CD14-positive monocyte (primary cell): ENCODE measurements at regions not wholly inside any gene's neighbourhood (a gene's known extent, or its start where the extent isn't known, plus 50 kb on each side); places are given as distances from the start of the nearest gene placed in this dataset.

Experiments used
- DNase-seq, 3 donors: peaks; one replicate each; pipeline ENCODE4 v3.0.0-alpha.2; 2011 to 2022
- H2AFZ ChIP-seq: 2 replicates; pipeline ENCODE4 v1.6.0; 2012; ENCODE audit warnings: mild to moderate bottlenecking, low read depth, low read length, inconsistent platforms; ENCODE audit not compliant: insufficient read depth, poor library complexity, severe bottlenecking
- H3K27ac ChIP-seq, 2 donors: 1 replicate in 1 of 2; 2 replicates in 1 of 2; pipeline ENCODE4 v1.5.1; 2012 to 2013; ENCODE audit warnings: low read length in 2 of 2, control low read depth in 1 of 2, inconsistent platforms in 1 of 2, low read depth in 1 of 2, mild to moderate bottlenecking in 1 of 2
- H3K27me3 ChIP-seq, 2 donors: one replicate each; pipeline versions ENCODE4 v1.6.0 to v1.6.1; 2011 to 2013; ENCODE audit warnings: low read length in 2 of 2; ENCODE audit not compliant: control insufficient read depth in 2 of 2, insufficient read depth in 2 of 2
- H3K36me3 ChIP-seq, 2 donors: replicated peaks in 1 of 2; 1 replicate in 1 of 2; 2 replicates in 1 of 2; pipeline versions ENCODE4 v1.5.1 to v1.6.1; 2012 to 2013; ENCODE audit warnings: low read length in 2 of 2, control low read depth in 1 of 2, inconsistent platforms in 1 of 2, mild to moderate bottlenecking in 1 of 2; ENCODE audit not compliant: insufficient read depth in 2 of 2, control insufficient read depth in 1 of 2
- H3K4me1 ChIP-seq, 2 donors: 1 replicate in 1 of 2; 2 replicates in 1 of 2; pipeline versions ENCODE4 v1.5.1 to v1.6.1; 2012 to 2013; ENCODE audit warnings: low read length in 2 of 2, control low read depth in 1 of 2, inconsistent platforms in 1 of 2, mild to moderate bottlenecking in 1 of 2, moderate library complexity in 1 of 2; ENCODE audit not compliant: insufficient read depth in 2 of 2, control insufficient read depth in 1 of 2
- H3K4me2 ChIP-seq: replicated peaks from 2 replicates; pipeline ENCODE3; 2012; ENCODE audit warnings: low read length, moderate library complexity, mild to moderate bottlenecking; ENCODE audit not compliant: poor library complexity, severe bottlenecking; ENCODE audit errors: extremely low read depth
- H3K4me3 ChIP-seq, 3 experiments: fragments of 200-600 bp in 1 of 3; sonication (generic) in 1 of 3; replicated peaks in 1 of 3; 1 replicate in 2 of 3; 2 replicates in 1 of 3; pipeline ENCODE4 v1.5.1; 2011 to 2013; ENCODE audit warnings: low read length in 3 of 3, mild to moderate bottlenecking in 3 of 3, control low read depth in 2 of 3, low read depth in 2 of 3, inconsistent platforms in 1 of 3, moderate library complexity in 1 of 3
- H3K79me2 ChIP-seq: 2 replicates; pipeline ENCODE4 v1.6.0; 2012; ENCODE audit warnings: mild to moderate bottlenecking, control low read depth, inconsistent platforms, low read length, moderate library complexity; ENCODE audit not compliant: insufficient read depth
- H3K9ac ChIP-seq: 2 replicates; pipeline ENCODE4 v1.6.0; 2017; ENCODE audit warnings: low read length, mild to moderate bottlenecking; ENCODE audit not compliant: insufficient read depth, poor library complexity, severe bottlenecking
- H3K9me3 ChIP-seq, 2 donors: replicated peaks in 1 of 2; 1 replicate in 1 of 2; 2 replicates in 1 of 2; pipeline versions ENCODE4 v1.5.1 to v1.6.1; 2012 to 2013; ENCODE audit warnings: low read length in 2 of 2, control low read depth in 1 of 2; ENCODE audit not compliant: control insufficient read depth in 1 of 2, insufficient read depth in 1 of 2
- H4K20me1 ChIP-seq: 2 replicates; pipeline ENCODE4 v1.6.0; 2012; ENCODE audit warnings: mild to moderate bottlenecking, low read length, control low read depth, moderate library complexity; ENCODE audit not compliant: insufficient read depth
- H3K27ac Mint-ChIP-seq, 7 donors: one replicate each; pipeline ENCODE4 v1.8.0; 2020; ENCODE audit warnings: mild to moderate bottlenecking in 7 of 7, mixed read lengths in 7 of 7, moderate library complexity in 6 of 7, inconsistent platforms in 2 of 7
- H3K27me3 Mint-ChIP-seq, 3 donors: one replicate each; pipeline ENCODE4 v1.8.0; 2021 to 2022; ENCODE audit warnings: low read depth in 3 of 3, mild to moderate bottlenecking in 3 of 3, mixed read lengths in 3 of 3, moderate library complexity in 3 of 3, inconsistent platforms in 1 of 3
- H3K36me3 Mint-ChIP-seq, 2 donors: one replicate each; pipeline ENCODE4 v1.8.0; 2020; ENCODE audit warnings: mixed read lengths in 2 of 2, inconsistent platforms in 1 of 2, mild to moderate bottlenecking in 1 of 2
- H3K4me1 Mint-ChIP-seq: one replicate; pipeline ENCODE4 v1.8.0; 2020; ENCODE audit warnings: mild to moderate bottlenecking, mixed read lengths
- H3K4me3 Mint-ChIP-seq, 2 donors: one replicate each; pipeline ENCODE4 v1.8.0; 2020; ENCODE audit warnings: mild to moderate bottlenecking in 2 of 2, mixed read lengths in 2 of 2, moderate library complexity in 1 of 2
- H3K9me3 Mint-ChIP-seq, 7 donors: one replicate each; pipeline ENCODE4 v1.8.0; 2020 to 2022; ENCODE audit warnings: mixed read lengths in 7 of 7, mild to moderate bottlenecking in 6 of 7, moderate library complexity in 6 of 7, inconsistent platforms in 2 of 7
- WGBS: methylation state at CpG from one replicate; pipeline ENCODE4 v1.1.5; 2013; ENCODE audit warnings: missing lambda C conversion rate; ENCODE audit not compliant: insufficient coverage; 5-methylcytosine and 5-hydroxymethylcytosine counted together
- intact Hi-C, 2 donors: fragments of 100-400 bp; cut with micrococcal nuclease; formaldehyde crosslinking; loops; one replicate each; pipeline versions ENCODE4 v1.15.0 to v1.15.1; 2023
- TF ChIP-seq, protein P1 (sequence below): fragments of 200-600 bp; IDR thresholded peaks from one replicate; pipeline ENCODE4 v1.8.0; 2022; ENCODE audit warnings: antibody characterized with exemption, mild to moderate bottlenecking

DNA sequence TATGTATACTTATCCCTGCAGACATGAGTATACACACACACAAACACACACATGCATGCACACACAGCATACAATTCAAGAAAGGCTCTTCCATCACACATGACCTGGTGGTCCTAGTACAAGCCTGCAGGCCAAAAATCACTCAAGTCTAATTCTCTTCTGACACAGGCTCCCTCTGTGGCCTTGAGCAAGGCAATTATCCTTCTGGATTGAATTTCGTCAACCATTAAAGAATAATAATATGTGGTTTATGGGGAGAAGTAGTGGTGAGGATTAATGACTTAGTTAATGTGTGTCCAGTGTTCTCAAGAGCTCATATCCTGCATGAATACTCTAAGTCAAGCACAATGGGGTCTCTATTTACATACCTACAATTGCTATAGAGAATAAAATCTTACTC is 161.8 kb upstream of the KIAA1217 start:
- intact Hi-C loops, result no loop called here
- Histone ChIP-seq H3K9me3 (peaks cover 0 to 4% of the 10 kb centered on the region in 2 donors), H3K9ac (no peak overlapping the region), H4K20me1 (no peaks in the 10 kb centered on the region), H3K4me3 (no peak overlapping the region), H3K27ac (no peak overlapping the region), H3K79me2 (no peaks in the 10 kb centered on the region), H3K4me2 (no peak overlapping the region), H3K36me3 (no peaks in the 10 kb centered on the region), H3K4me1 (no peaks in the 10 kb centered on the region), H3K27me3 (no peaks in the 10 kb centered on the region), H2AFZ (no peak overlapping the region)
- Mint-ChIP-seq H3K9me3 (peaks cover 0 to 15% (median 3%) of the 10 kb centered on the region in 7 donors), H3K4me3 (no peak overlapping the region), H3K27me3 (no peaks in the 10 kb centered on the region), H3K4me1 (no peaks in the 10 kb centered on the region), H3K27ac (no peak overlapping the region), H3K36me3 (no peaks in the 10 kb centered on the region)
- TF ChIP-seq, protein P1, sequence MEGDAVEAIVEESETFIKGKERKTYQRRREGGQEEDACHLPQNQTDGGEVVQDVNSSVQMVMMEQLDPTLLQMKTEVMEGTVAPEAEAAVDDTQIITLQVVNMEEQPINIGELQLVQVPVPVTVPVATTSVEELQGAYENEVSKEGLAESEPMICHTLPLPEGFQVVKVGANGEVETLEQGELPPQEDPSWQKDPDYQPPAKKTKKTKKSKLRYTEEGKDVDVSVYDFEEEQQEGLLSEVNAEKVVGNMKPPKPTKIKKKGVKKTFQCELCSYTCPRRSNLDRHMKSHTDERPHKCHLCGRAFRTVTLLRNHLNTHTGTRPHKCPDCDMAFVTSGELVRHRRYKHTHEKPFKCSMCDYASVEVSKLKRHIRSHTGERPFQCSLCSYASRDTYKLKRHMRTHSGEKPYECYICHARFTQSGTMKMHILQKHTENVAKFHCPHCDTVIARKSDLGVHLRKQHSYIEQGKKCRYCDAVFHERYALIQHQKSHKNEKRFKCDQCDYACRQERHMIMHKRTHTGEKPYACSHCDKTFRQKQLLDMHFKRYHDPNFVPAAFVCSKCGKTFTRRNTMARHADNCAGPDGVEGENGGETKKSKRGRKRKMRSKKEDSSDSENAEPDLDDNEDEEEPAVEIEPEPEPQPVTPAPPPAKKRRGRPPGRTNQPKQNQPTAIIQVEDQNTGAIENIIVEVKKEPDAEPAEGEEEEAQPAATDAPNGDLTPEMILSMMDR, result no peak
- DNase-seq, result no peak
- WGBS, result no CpG with 5 or more reads among the region's 1 CpG

DNA sequence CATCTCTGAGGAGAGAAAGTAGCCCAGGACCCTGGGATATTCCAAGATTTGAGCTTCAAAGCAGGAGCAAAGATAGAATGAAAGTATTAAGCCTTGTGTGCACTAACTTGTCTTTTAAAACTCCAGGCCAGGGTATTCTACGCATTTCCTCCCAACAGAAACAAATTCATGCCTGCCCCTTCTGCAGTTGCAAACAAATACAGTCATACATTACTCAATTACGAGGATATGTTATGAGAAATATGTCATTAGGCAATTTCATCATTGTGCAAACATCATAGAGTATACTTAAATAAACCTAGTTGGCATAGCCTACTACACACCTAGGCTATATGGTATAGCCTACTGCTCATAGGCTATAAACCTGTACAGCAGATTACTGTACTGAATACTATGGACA is 154.5 kb upstream of the KIAA1217 start:
- Mint-ChIP-seq H3K4me1 (no peaks in the 10 kb centered on the region), H3K9me3 (peaks cover 0 to 8% (median 3%) of the 10 kb centered on the region in 7 donors), H3K27me3 (no peaks in the 10 kb centered on the region), H3K27ac (no peak overlapping the region), H3K36me3 (no peaks in the 10 kb centered on the region), H3K4me3 (no peak overlapping the region)
- no peaks in the 10 kb centered on the region for H3K4me1 ChIP-seq
- H3K9me3 ChIP-seq, result no peaks in the 10 kb centered on the region
- TF ChIP-seq, protein P1, result no peak
- no peak overlapping the region for H3K4me2 ChIP-seq
- no peaks in the 10 kb centered on the region for H3K27me3 ChIP-seq
- WGBS, result no CpG with 5 or more reads among the region's 2 CpGs
- H4K20me1 ChIP-seq, result no peaks in the 10 kb centered on the region
- H3K36me3 ChIP-seq, result no peaks in the 10 kb centered on the region
- no peaks in the 10 kb centered on the region for H3K79me2 ChIP-seq
- H3K4me3 ChIP-seq, result no peak overlapping the region
- intact Hi-C loops, result no loop called here
- H3K9ac ChIP-seq, result no peak overlapping the region
- H3K27ac ChIP-seq, result no peak overlapping the region
- H2AFZ ChIP-seq, result no peak overlapping the region
- DNase-seq, result no peak
